Testis (tissue), 2 donors: ENCODE measurements at regions not wholly inside any gene's neighbourhood (a gene's known extent, or its start where the extent isn't known, plus 50 kb on each side); places are given as distances from the start of the nearest gene placed in this dataset.

Experiments used
- DNase-seq: peaks from one replicate; pipeline ENCODE4 v3.0.0-alpha.2; 2019
- H3K27ac ChIP-seq, 2 donors: fragments of 200-600 bp; sonication (generic); one replicate each; pipeline ENCODE4 v1.5.1; 2019
- H3K27me3 ChIP-seq: fragments of 200-600 bp; sonication (generic); one replicate; pipeline ENCODE4 v1.5.1; 2019
- H3K36me3 ChIP-seq: fragments of 200-600 bp; sonication (generic); one replicate; pipeline ENCODE4 v1.5.1; 2017; ENCODE audit warnings: low read depth; ENCODE audit errors: missing control alignments
- H3K4me1 ChIP-seq: fragments of 200-600 bp; sonication (generic); one replicate; pipeline ENCODE4 v1.5.1; 2019
- H3K4me3 ChIP-seq, 2 donors: fragments of 200-600 bp; sonication (generic); one replicate each; pipeline ENCODE4 v1.5.1; 2017 to 2019
- H3K9me3 ChIP-seq: fragments of 200-600 bp; sonication (generic); one replicate; pipeline ENCODE4 v1.5.1; 2017
- CTCF ChIP-seq, 3 experiments: fragments of 450-650 bp in 2 of 3; fragments of 200-600 bp in 1 of 3; sonication (generic) in 1 of 3; IDR thresholded peaks; one replicate each; pipeline ENCODE4 v1.5.1; 2016 to 2019; ENCODE audit warnings: antibody characterized with exemption in 3 of 3, mild to moderate bottlenecking in 2 of 3, moderate library complexity in 1 of 3
- POLR2A ChIP-seq: fragments of 450-650 bp; IDR thresholded peaks from one replicate; pipeline ENCODE4 v1.6.1; 2017; ENCODE audit warnings: antibody characterized with exemption, mild to moderate bottlenecking, moderate library complexity
- WGBS, 2 donors: methylation state at CpG; one replicate each; pipeline ENCODE4 v1.1.5; 2018; 5-methylcytosine and 5-hydroxymethylcytosine counted together
- intact Hi-C: fragments of 100-400 bp; cut with DNase I; formaldehyde crosslinking; loops from one replicate; pipeline ENCODE4 v1.15.1; 2023; ENCODE audit warnings: low total_unique reads

DNA sequence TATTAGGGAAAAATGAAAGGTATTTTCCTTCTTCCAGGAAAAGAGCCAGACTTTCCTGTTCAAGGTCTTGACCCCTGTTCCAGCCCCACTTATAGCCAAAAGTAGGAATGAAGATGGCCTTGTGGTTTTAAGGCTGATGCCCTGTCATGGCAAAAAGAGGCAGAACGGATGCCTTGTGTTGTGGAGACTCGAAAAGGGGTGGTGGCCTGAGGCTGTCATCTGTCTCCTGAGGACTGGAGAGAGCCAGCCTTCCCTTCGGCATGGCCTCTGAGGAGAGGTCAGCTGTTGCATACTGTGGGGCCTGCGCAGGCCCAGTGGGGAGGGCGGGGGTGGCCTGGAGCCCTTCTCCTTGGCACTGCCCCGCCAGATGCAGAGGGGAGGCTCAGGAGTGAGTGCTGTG is 166.0 kb upstream of the EEPD1 start:
- Histone ChIP-seq H3K9me3 (no peaks in the 10 kb centered on the region), H3K27ac (no peak overlapping the region), H3K36me3 (no peaks in the 10 kb centered on the region), H3K27me3 (no peaks in the 10 kb centered on the region), H3K4me3 (no peak overlapping the region), H3K4me1 (no peaks in the 10 kb centered on the region)
- no peak for DNase-seq
- WGBS, 2 donors, result 71 to 84% methylated on average over 1 to 5 of the region's 6 CpGs
- intact Hi-C loops, result no loop called here
- TF ChIP-seq POLR2A, result no peak
- TF ChIP-seq CTCF (IDR thresholded peaks at IDR 0.05), result no peak

- H3K27me3 ChIP-seq, result no peaks in the 10 kb centered on the region
- 87 to 94% methylated on average over 5 of the region's 5 CpGs for WGBS, 2 donors
- no peaks in the 10 kb centered on the region for H3K4me1 ChIP-seq
- no peaks in the 10 kb centered on the region for H3K36me3 ChIP-seq
- intact Hi-C loops, result no loop called here
- H3K4me3 ChIP-seq, result no peak overlapping the region
- TF ChIP-seq CTCF (IDR thresholded peaks at IDR 0.05), result no peak
- no peak for TF ChIP-seq POLR2A
- no peak overlapping the region for H3K27ac ChIP-seq
- DNase-seq, result no peak
- H3K9me3 ChIP-seq, result no peaks in the 10 kb centered on the region
Measured at GRCh38 chr7:35988105-35988504, 164.9 kb upstream of the EEPD1 start.

DNA sequence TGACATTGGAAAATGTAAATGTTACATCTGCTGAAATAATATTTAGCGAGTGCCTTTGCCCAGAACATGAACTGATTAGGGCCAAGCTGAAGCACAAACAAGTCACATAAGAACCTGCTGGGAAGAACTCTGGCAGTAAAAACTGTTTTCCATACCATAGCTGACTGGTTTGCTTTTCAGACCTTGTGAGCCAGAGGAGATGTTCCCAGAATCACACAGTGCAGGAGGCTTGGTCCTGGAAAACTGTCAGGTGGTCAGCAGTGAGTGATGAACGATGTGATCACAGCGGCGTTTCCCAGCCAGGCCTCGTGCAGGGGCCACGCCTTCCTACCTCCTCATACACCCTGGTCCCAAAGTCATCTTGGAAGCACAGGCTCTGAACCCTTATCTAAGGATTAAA is 164.2 kb upstream of the EEPD1 start:
- no peak overlapping the region for H3K27ac ChIP-seq

GRCh38 chr7:35991511-35992232 is 161.4 kb upstream of the EEPD1 start:
- H3K4me3 ChIP-seq, result no peak overlapping the region
- H3K27me3 ChIP-seq, result no peaks in the 10 kb centered on the region
- no peaks in the 10 kb centered on the region for H3K36me3 ChIP-seq
- no peak for DNase-seq
- 81 to 85% methylated on average over 6 of the region's 6 CpGs for WGBS, 2 donors
- no peaks in the 10 kb centered on the region for H3K9me3 ChIP-seq
- TF ChIP-seq POLR2A (no peak), CTCF (IDR thresholded peaks at IDR 0.05) (no peak)
- intact Hi-C loops, result no loop called here
- no peak overlapping the region for H3K27ac ChIP-seq
- no peaks in the 10 kb centered on the region for H3K4me1 ChIP-seq

More for the DNA sequence above, 164.2 kb upstream of the EEPD1 start:
- H3K27me3 ChIP-seq, result no peaks in the 10 kb centered on the region
- H3K9me3 ChIP-seq, result no peaks in the 10 kb centered on the region
- H3K4me3 ChIP-seq, result no peak overlapping the region
- intact Hi-C loops, result no loop called here
- no peak for TF ChIP-seq CTCF (IDR thresholded peaks at IDR 0.05)
- no peak for TF ChIP-seq POLR2A
- DNase-seq, result no peak
- 58 to 61% methylated on average over 6 of the region's 6 CpGs for WGBS, 2 donors
- no peaks in the 10 kb centered on the region for H3K36me3 ChIP-seq
- H3K4me1 ChIP-seq, result no peaks in the 10 kb centered on the region

GRCh38 chr7:35992436-35992835 is 160.6 kb upstream of the EEPD1 start:
- no peaks in the 10 kb centered on the region for H3K36me3 ChIP-seq
- H3K9me3 ChIP-seq, result no peaks in the 10 kb centered on the region
- no peak overlapping the region for H3K27ac ChIP-seq
- no peak for DNase-seq
- WGBS, 2 donors, result 97 to 98% methylated on average over 1 of the region's 1 CpG
- H3K27me3 ChIP-seq, result no peaks in the 10 kb centered on the region
- intact Hi-C loops, result no loop called here
- TF ChIP-seq POLR2A (no peak), CTCF (IDR thresholded peaks at IDR 0.05) (no peak)
- no peaks in the 10 kb centered on the region for H3K4me1 ChIP-seq
- no peak overlapping the region for H3K4me3 ChIP-seq
